HG03196 (cell line): ENCODE measurements at regions not wholly inside any gene's neighbourhood (a gene's known extent, or its start where the extent isn't known, plus 50 kb on each side); places are given as distances from the start of the nearest gene placed in this dataset.

ENCODE experiments used
- ATAC-seq: cut with Tn5 transposase; IDR thresholded peaks from one replicate; pipeline ENCODE4 v1.9.1; 2021; ENCODE audit not compliant: unreplicated experiment

DNA sequence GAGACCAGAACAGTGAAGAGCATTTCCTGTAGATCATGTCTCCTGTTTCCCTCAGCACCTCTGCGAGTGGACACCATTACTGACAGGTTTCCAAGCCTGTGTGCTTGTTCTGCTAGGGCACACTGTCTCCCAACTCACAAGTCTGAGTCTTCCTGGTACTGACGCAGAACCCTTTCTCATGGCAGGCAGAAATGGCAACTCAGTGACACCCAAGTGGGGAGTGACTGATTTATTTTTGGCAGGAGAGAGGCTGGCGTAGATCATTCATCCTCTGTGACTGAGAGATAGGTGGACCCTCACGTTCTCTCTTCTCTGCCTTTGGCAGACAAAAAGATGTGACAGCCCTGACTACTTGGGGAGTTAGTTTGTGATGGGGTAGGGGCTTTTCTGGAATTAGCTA is 183.4 kb downstream of the RFC3 start:
- ATAC-seq: no peak

DNA sequence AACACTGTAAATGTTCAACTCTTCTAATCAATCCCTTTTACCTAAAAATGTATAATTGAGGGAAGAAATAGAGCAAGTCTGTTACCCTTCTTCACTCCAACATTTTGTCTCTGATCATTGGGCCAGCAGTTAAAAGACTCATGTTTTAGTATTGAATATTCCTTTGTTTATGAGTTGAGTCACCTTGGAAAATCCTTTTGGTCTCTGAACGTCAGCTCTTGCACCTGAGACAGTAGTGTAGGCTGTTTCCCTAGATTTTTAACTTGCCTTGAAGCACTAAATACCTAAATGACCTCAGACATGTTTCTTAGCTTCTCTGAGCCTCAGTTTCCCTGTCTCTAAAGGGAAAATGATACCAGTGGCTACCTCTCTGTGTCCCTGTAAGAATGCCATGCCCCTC is 184.2 kb downstream of the RFC3 start:
- no peak for ATAC-seq

- ATAC-seq: no peak
Observed at GRCh38 chr13:34002924-34003323, 185.0 kb downstream of the RFC3 start.

DNA sequence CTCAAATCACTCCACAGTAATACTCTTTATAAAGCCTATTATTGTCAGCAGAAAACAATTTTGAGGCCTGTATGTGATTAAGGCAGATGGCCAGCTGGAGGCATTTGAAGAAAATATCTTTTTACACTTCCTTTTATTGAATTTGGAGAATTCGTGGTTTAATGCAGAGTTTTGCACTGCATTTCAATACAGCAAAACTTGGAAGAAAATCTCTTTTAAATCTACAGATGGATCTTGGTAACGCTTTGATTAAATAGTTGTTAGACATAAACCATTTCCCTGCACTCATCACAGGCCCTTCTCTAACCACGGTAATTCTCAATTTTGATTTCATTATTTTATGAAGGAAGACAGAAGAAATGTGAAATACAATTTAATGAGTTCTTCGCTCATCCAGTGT is 185.7 kb downstream of the RFC3 start:
- no peak for ATAC-seq

DNA sequence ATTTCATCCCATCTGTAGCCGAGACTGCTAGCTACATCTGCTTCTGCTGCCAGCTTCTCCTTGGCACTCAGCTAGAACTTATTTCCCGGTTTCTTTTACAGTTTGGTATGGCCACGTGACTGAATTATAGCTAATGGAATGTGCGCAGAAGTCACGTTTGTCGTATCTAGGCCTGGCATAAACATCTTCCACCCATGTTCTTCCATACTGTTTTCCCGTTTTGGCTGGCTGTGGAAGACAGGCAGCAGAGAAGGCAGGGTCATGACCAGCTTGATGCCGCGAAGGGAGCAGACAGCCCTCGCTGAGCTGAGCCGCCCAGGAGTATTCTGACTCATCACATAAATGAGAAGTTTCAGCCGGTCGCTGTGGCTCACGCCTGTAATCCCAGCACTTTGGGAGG is 186.7 kb downstream of the RFC3 start:
- no peak for ATAC-seq

GRCh38 chr13:34006011-34006410 is 188.1 kb downstream of the RFC3 start:
- ATAC-seq: no peak

GRCh38 chr13:34011552-34012085 is 193.7 kb downstream of the RFC3 start:
- ATAC-seq: no peak

GRCh38 chr13:34012382-34012781 is 194.4 kb downstream of the RFC3 start:
- no peak for ATAC-seq

- ATAC-seq: no peak
Observed at GRCh38 chr13:34013061-34013460, 195.1 kb downstream of the RFC3 start.

GRCh38 chr13:34017231-34017630 is 199.3 kb downstream of the RFC3 start:
- no peak for ATAC-seq

DNA sequence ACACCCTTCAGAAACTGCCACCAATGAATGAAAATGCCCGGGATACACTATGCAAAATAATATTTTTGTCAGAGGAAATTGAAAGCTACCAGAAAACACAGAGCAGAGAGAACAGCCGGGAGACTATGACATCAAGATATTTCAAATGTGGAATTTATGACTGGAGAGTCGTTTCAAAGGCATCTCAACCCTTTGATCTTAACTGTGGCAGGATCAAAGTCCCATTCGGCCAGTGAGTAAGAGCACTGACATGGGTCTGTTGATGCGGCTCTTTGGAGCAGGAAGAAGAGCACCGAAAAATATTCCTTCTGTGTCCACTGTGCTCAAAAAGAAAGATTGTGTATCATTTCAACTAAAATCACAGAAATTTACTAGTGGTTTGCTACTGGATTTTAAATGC is 201.9 kb downstream of the RFC3 start:
- no peak for ATAC-seq

GRCh38 chr13:34020388-34020787 is 202.4 kb downstream of the RFC3 start:
- ATAC-seq: no peak

GRCh38 chr13:34021619-34022018 is 203.7 kb downstream of the RFC3 start:
- no peak for ATAC-seq

DNA sequence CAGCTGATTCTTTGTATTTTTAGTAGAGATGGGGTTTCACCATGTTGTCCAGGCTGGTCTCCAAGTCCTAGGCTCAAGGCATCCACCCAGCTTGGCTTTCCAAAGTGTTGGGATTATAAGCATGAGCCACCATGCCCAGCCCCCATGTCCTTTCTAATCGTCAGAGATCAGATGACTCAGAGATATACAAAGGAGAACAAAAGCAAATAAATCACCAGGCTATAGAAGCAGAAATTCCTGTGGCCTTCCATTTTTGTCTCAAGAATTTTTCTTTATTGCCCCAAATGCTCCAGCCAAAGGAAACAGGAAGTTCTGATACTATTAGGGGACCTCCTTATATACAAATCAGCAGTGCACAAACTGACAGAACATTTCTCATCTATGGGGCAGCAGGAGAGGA is 207.8 kb downstream of the RFC3 start:
- ATAC-seq: no peak

DNA sequence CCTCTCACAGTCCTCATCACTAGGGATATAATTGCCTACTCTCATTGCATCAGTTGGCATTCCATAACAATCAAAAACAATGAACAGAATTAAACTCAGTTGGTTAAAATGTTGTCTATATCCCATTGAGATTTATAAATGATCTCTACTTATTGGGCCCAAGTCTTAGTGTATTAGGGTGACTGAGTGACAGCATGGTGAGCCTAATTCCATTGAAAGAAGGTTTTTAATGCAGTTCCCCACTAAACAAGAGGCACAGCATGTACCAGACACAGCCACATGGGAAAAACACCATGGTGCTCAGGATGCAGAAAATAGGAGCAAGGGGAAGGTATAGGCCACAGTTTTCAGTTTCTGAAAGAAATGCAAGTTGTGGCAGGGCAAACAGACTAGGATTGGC is 208.4 kb downstream of the RFC3 start:
- ATAC-seq: no peak

DNA sequence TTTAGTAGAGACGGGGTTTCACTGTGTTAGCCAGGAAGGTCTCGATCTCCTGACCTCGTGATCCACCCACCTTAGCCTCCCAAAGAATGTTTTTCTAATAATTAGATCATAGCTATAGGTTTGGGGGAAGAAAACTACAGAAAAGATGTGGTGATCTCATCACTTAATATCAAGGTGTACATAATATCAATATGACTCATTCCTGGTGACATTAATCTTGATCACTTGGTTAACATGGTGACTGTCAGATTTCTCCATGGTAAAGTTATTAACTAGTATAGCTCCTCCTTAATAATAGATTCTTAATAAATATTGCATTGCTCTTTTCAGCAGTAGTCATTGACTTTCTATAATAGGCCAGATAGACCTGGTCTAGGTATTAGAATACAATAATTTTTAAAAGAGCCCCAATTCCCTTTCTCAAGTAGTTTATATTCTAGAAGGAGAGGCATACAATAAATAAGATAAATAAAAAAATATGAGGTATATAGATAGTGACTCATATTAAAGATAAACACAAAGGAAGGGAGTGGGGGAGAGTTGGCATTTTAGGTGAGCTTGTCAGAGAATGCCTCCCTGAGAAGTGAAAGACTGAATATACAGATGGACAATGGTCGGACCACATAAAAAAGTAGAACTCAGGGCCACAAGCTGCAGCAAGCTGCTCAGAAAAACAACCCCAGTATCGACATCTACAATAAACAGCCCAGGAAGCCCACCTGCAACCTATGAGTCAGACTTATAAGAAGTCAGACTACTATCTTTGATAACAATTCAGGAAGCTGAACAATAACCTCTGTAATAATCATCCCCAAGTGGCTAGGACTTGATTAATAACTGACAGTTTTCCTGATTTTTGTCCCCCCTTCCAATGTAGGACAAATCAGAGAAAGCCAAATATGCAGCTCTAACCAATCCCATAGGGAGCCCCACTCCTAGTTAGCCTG is 210.8 kb downstream of the RFC3 start:
- no peak for ATAC-seq

GRCh38 chr13:34030782-34031181 is 212.8 kb downstream of the RFC3 start:
- ATAC-seq: no peak

GRCh38 chr13:34031610-34032009 is 213.7 kb downstream of the RFC3 start:
- ATAC-seq: no peak

DNA sequence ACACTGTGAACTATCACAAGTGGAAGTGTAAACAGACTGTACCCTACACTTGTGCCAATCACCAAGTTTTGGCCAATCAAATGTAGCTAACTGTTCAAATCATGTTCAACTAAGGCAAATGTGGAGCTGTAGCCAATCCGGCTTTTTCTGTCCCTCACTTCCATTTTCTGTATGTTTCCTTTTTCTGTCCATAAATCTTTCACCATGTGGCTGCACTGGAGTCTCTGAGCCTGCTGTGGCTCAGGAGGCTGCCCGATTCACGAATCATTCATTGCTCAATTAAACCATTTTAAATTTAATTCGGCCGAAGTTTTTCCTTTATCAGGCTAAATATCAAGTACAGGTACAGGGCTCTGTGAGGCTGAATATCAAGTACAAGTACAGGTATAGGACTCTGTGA is 216.5 kb downstream of the RFC3 start:
- no peak for ATAC-seq

- ATAC-seq: no peak
Observed at GRCh38 chr13:34035178-34035577, 217.2 kb downstream of the RFC3 start.

GRCh38 chr13:34035676-34036325 is 217.9 kb downstream of the RFC3 start:
- ATAC-seq: no peak
